GM23248 (cell line): ENCODE measurements at regions not wholly inside any gene's neighbourhood (a gene's known extent, or its start where the extent isn't known, plus 50 kb on each side); places are given as distances from the start of the nearest gene placed in this dataset.

Experiments used
- EZH2 ChIP-seq: fragments of 200-600 bp; sonication (generic); IDR thresholded peaks from 2 replicates; pipeline ENCODE4 v1.6.1; 2018; ENCODE audit warnings: antibody characterized with exemption, mild to moderate bottlenecking; ENCODE audit not compliant: insufficient read depth, poor library complexity, severe bottlenecking
- EZH2phosphoT487 ChIP-seq: fragments of 200-600 bp; sonication (generic); IDR thresholded peaks from 2 replicates; pipeline ENCODE4 v1.6.1; 2018; ENCODE audit warnings: antibody characterized with exemption, moderate library complexity, mild to moderate bottlenecking, low read depth; ENCODE audit not compliant: insufficient read depth

DNA sequence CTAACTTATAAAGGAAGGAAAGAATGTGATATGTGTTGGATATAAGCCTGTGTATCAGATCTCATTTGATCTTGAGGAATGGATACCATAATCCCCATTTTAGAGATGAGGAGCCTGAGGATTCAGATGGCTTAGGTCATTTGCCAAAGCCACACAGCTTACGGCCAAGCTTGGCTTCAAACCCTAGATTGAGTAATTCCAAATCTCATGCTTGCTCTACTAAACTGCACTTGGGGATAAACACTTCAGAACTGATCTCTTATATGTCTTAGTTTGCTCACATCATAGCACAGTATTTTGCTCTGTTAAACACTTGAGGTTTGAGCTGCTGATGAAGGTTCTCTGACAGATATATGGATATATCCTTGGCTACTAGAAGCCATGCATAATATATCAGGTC lies 504.4 kb downstream of the NTRK2 start:
- no peak for TF ChIP-seq EZH2phosphoT487
- no peak for TF ChIP-seq EZH2
